Heart left ventricle (tissue), 16 donors: ENCODE measurements at regions not wholly inside any gene's neighbourhood (a gene's known extent, or its start where the extent isn't known, plus 50 kb on each side); places are given as distances from the start of the nearest gene placed in this dataset.

Experiments
- ATAC-seq, 4 donors: fragments of 200-7000 bp; cut with Tn5 transposase; one replicate each; pipeline ENCODE4 v1.9.1; 2020 to 2022; ENCODE audit warnings: moderate library complexity in 4 of 4, mild to moderate bottlenecking in 3 of 4, moderate number of reproducible peaks in 1 of 4
- DNase-seq, 5 donors: peaks; one replicate each; pipeline ENCODE4 v3.0.0-alpha.2; 2020
- H3K27ac ChIP-seq, 12 donors: fragments of 200-600 bp; sonication (generic) in 4 of 12; one replicate each; pipeline versions ENCODE4 v1.5.0 to v1.8.0; 2016 to 2022; ENCODE audit warnings: mild to moderate bottlenecking in 2 of 12
- H3K27me3 ChIP-seq, 9 donors: fragments of 200-600 bp; sonication (generic) in 2 of 9; one replicate each; pipeline versions ENCODE4 v1.5.1 to v1.8.0; 2016 to 2022; ENCODE audit warnings: mild to moderate bottlenecking in 3 of 9
- H3K36me3 ChIP-seq, 9 donors: fragments of 200-600 bp; sonication (generic) in 2 of 9; one replicate each; pipeline versions ENCODE4 v1.5.0 to v1.8.0; 2018 to 2022; ENCODE audit warnings: mild to moderate bottlenecking in 2 of 9
- H3K4me1 ChIP-seq, 12 donors: fragments of 200-600 bp; sonication (generic) in 4 of 12; one replicate each; pipeline versions ENCODE4 v1.5.0 to v1.8.0; 2016 to 2022; ENCODE audit warnings: mild to moderate bottlenecking in 3 of 12
- H3K4me3 ChIP-seq, 12 donors: fragments of 200-600 bp; sonication (generic) in 4 of 12; one replicate each; pipeline versions ENCODE4 v1.5.0 to v1.8.0; 2017 to 2022; ENCODE audit warnings: mild to moderate bottlenecking in 9 of 12, moderate library complexity in 4 of 12
- H3K9me3 ChIP-seq, 12 donors: fragments of 200-600 bp; sonication (generic) in 4 of 12; one replicate each; pipeline versions ENCODE4 v1.5.0 to v1.8.0; 2016 to 2022; ENCODE audit warnings: mild to moderate bottlenecking in 1 of 12
- CTCF ChIP-seq, 12 donors: fragments of 200-600 bp; sonication (generic) in 4 of 12; IDR thresholded peaks; one replicate each; pipeline versions ENCODE4 v1.5.0 to v1.8.0; 2018 to 2022; ENCODE audit warnings: antibody characterized with exemption in 12 of 12, mild to moderate bottlenecking in 5 of 12
- POLR2A ChIP-seq, 2 donors: fragments of 450-650 bp; IDR thresholded peaks; one replicate each; pipeline ENCODE4 v1.6.1; 2017; ENCODE audit warnings: antibody characterized with exemption in 2 of 2, mild to moderate bottlenecking in 2 of 2, moderate library complexity in 2 of 2
- WGBS, 4 donors: extraction: QIAGEN DNeasy Blood & Tissue Kit in 2 of 4; methylation state at CpG; one replicate each; pipeline versions ENCODE4 v1.1.5 to v1.1.7; 2013 to 2018; 5-methylcytosine and 5-hydroxymethylcytosine counted together
- intact Hi-C, 10 donors: fragments of 100-400 bp; cut with DNase I; formaldehyde crosslinking; loops; one replicate each; pipeline versions ENCODE4 v1.11.1 to v1.14.2; 2022
- donor health status: ischemic (EF 13 %, LVEDD 7.1; RV severe dilation, severe dysfunction).
- donor health status: healthy with polysubstance abuse.
- donor health status: DM: no; HTN: yes; CAD: no.
- donor health status: DM: no; HTN: no; CAD: no.
- donor health status: ischemic (EF 25% LVEDD 6.9; RV normal size, moderate dysfunction).
- donor health status: ischemic (EF 25% LVEDD 5.7; RV mildly dilated, moderate dysfunction).
- donor health status: healthy.
- donor health status: DM: yes; HTN: yes; CAD: no.
- donor health status: ischemic (EF 35%, LVEDD 5.7; RV mildly dilated, moderate dysfunction).
- donor health status: nonischemic (EF 11% LVEDD 7.7; RV severe dilation, severe dysfunction).
- donor health status: DM: yes; HTN: yes; CAD: no.
- donor health status: PGD.
- donor health status: ischemic (EF 29% LVEDD 5.4; RV normal size, mild dysfunction).
- donor health status: nonischemic (EF 23%, LVEDD 6.1; RV moderate dilation, normal function).

GRCh38 chr2:217026161-217026560 lies 166.3 kb upstream of the TNP1 start:
- Histone ChIP-seq H3K4me1 (no peaks in the 10 kb centered on the region), H3K9me3 (no peaks in the 10 kb centered on the region), H3K36me3 (no peaks in the 10 kb centered on the region), H3K4me3 (no peak overlapping the region), H3K27ac (no peak overlapping the region), H3K27me3 (peaks cover 0 to 2% (median 0%) of the 10 kb centered on the region in 9 donors)
- intact Hi-C loops, result no loop called here
- no peak for ATAC-seq
- WGBS, 4 donors, result 75 to 82% (median 77%) methylated on average over 5 of the region's 5 CpGs
- no peak for DNase-seq
- TF ChIP-seq POLR2A (IDR thresholded peaks at IDR 0.05) (no peak), CTCF (IDR thresholded peaks at IDR 0.05) (no peak)

DNA sequence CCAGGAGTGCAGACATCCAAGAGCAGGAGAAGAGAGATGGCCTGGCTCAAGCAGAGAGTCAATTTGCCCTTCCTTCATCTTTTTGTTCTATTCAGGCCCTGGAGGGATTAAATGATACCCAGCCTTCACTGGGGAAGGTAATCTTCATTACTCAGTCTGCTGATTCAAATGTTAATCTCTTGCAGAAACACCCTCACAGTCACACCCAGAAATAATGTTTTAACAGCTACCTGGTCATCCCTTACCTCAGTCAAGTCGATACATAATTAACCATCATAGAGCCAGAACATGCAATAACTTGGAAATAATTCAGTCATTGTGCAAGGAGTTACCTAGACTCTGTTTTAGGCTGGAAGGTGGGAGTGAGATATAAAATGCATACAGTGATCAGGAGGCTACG lies 163.7 kb upstream of the TNP1 start:
- no peaks in the 10 kb centered on the region for H3K36me3 ChIP-seq
- no peak overlapping the region for H3K4me3 ChIP-seq
- H3K9me3 ChIP-seq, result peaks cover 0 to 11% (median 0%) of the 10 kb centered on the region in 12 donors
- no peak for DNase-seq
- H3K4me1 ChIP-seq, result no peaks in the 10 kb centered on the region
- H3K27me3 ChIP-seq, result no peaks in the 10 kb centered on the region
- no peak overlapping the region for H3K27ac ChIP-seq
- ATAC-seq, result no peak
- WGBS, 4 donors, result 67 to 78% (median 70%) methylated on average over 2 of the region's 2 CpGs
- TF ChIP-seq POLR2A (IDR thresholded peaks at IDR 0.05) (no peak), CTCF (IDR thresholded peaks at IDR 0.05) (no peak)
- intact Hi-C loops, result no loop called here

DNA sequence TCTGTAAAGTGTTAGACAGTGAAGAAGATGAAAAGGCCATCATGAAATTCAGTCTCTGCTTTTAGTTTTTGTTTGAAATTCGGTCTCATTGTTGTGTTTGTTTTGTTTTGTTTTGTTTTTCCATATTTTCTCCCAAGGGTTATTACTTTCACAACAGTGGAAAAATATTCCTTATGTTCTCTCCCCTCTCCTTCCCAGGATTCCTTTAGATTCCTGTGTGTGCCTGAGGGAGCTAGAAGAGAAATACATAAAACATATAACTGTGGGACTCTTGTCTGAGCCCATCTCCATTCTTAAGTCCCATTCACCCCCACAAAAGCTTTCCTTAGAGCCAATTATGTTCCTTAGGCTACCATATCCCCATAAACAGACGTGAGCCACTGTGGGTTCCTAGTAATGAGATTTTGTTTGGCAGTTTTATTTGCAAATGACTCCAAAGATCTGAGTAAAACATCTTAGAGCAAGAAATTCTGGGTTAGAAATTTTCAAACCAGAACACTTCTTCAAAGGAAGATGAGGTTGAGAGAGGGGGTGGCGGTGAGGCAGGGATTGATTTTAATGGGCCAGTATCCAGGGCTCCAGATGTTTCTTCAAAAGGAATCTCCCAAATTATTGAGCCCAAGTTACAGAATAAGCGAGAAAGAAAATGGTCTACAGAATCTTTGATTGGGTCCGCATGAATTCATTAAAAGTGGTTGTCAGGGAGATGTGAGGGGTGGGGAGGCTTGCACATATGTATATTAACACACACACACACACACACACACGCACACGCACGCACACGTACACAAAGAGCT lies 157.8 kb upstream of the TNP1 start:
- intact Hi-C loops, result loop anchor here in 1 of 10 donors (10.0 kb wide), 1 partner anchor 127 kb away; no protein-coding TSS in a partner anchor

More for the DNA sequence above, 157.8 kb upstream of the TNP1 start:
- no peak for TF ChIP-seq POLR2A (IDR thresholded peaks at IDR 0.05)
- TF ChIP-seq CTCF (IDR thresholded peaks at IDR 0.05), result no peak
- H3K4me3 ChIP-seq, result no peak overlapping the region
- peak in 2 of 4 donors; percentile 32 to 46 for ATAC-seq
- peak overlapping the region in 3 of 12 donors; percentile 2 to 35 (median 10) for H3K27ac ChIP-seq
- DNase-seq, result no peak
- no peaks in the 10 kb centered on the region for H3K36me3 ChIP-seq
- H3K4me1 ChIP-seq, result peaks cover 0 to 3% (median 0%) of the 10 kb centered on the region in 12 donors
- 86 to 88% (median 87%) methylated on average over 9 of the region's 9 CpGs for WGBS, 4 donors
- peaks cover 0 to 11% (median 0%) of the 10 kb centered on the region in 12 donors for H3K9me3 ChIP-seq
- no peaks in the 10 kb centered on the region for H3K27me3 ChIP-seq
